ENCODE measurements at regions not wholly inside any gene's neighbourhood (a gene's known extent, or its start where the extent isn't known, plus 50 kb on each side); places are given as distances from the start of the nearest gene placed in this dataset.

- intact Hi-C loops (cut with micrococcal nuclease): no loop called here
- POLR2A ChIA-PET: no interaction called here
- Histone ChIP-seq H3K4me1 (ENCODE audit: control insufficient read depth, extremely low read depth, insufficient read depth, low read length) (no peaks in the 10 kb centered on the region), H3K36me3 (ENCODE audit: control insufficient read depth in 2 of 2, extremely low read depth in 1 of 2, insufficient read depth in 2 of 2, low read length in 2 of 2) (no peaks in the 10 kb centered on the region), H3K4me2 (ENCODE audit: insufficient read depth, low read length) (no peak overlapping the region), H3K79me2 (ENCODE audit: control insufficient read depth, insufficient read depth, low read length) (no peaks in the 10 kb centered on the region), H3K9ac (replicated peaks; ENCODE audit: extremely low read depth, insufficient read depth, low read length) (no peak overlapping the region), H3K27ac (ENCODE audit: insufficient read depth, low read depth, low read length) (no peak overlapping the region), H2AFZ (ENCODE audit: low read depth, low read length) (no peak overlapping the region), H3K27me3 (ENCODE audit: control insufficient read depth in 2 of 2, insufficient read depth in 2 of 2, low read length in 2 of 2) (no peaks in the 10 kb centered on the region), H3K9me3 (replicated peaks; ENCODE audit: control insufficient read depth, insufficient read depth, low read length) (peaks cover 2% of the 10 kb centered on the region), H4K20me1 (replicated peaks; ENCODE audit: control insufficient read depth, extremely low read depth, insufficient read depth, low read length) (no peaks in the 10 kb centered on the region), H3K9me1 (replicated peaks; ENCODE audit: control insufficient read depth, extremely low read depth, insufficient read depth, low read length) (no peaks in the 10 kb centered on the region), H3K4me3 (replicated peaks in 1 of 3; ENCODE audit: insufficient read depth in 1 of 3, low read depth in 1 of 3, low read length in 3 of 3) (no peak overlapping the region)
- dilution Hi-C loops (cut with MboI; ENCODE audit: extremely low pct_ligation_motif_present, low sequenced_read_pairs): no loop called here
- no TSS peak for BruUV-seq (replicated peaks)
- CTCF ChIA-PET: no interaction called here
- TF ChIP-seq, protein P1, sequence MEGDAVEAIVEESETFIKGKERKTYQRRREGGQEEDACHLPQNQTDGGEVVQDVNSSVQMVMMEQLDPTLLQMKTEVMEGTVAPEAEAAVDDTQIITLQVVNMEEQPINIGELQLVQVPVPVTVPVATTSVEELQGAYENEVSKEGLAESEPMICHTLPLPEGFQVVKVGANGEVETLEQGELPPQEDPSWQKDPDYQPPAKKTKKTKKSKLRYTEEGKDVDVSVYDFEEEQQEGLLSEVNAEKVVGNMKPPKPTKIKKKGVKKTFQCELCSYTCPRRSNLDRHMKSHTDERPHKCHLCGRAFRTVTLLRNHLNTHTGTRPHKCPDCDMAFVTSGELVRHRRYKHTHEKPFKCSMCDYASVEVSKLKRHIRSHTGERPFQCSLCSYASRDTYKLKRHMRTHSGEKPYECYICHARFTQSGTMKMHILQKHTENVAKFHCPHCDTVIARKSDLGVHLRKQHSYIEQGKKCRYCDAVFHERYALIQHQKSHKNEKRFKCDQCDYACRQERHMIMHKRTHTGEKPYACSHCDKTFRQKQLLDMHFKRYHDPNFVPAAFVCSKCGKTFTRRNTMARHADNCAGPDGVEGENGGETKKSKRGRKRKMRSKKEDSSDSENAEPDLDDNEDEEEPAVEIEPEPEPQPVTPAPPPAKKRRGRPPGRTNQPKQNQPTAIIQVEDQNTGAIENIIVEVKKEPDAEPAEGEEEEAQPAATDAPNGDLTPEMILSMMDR (IDR thresholded peaks at IDR 0.05; ENCODE audit: extremely low read depth in 1 of 2, insufficient read depth in 1 of 2, low read depth in 1 of 2, low read length in 2 of 2): no peak
- TF ChIP-seq MYC (IDR thresholded peaks at IDR 0.05; ENCODE audit: low read depth, low read length) (no peak), JUN (IDR thresholded peaks at IDR 0.05; ENCODE audit: borderline replicate concordance, insufficient read depth, insufficient read length, low read depth) (no peak), POLR2A (IDR thresholded peaks at IDR 0.05; ENCODE audit: low read depth, low read length) (no peak), GATA2 (IDR thresholded peaks at IDR 0.05; ENCODE audit: insufficient read depth, insufficient read length, low read depth, low read length) (no peak)
- TF ChIP-seq, protein P2, sequence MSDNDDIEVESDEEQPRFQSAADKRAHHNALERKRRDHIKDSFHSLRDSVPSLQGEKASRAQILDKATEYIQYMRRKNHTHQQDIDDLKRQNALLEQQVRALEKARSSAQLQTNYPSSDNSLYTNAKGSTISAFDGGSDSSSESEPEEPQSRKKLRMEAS (IDR thresholded peaks at IDR 0.05; ENCODE audit: insufficient read depth, insufficient read length): no peak
- DNase-seq (ENCODE audit: low read depth, low spot score): no peak
- FAIRE-seq: no peak
Measured at GRCh38 chr18:27577265-27577664, 392.2 kb upstream of the CHST9 start.

DNA sequence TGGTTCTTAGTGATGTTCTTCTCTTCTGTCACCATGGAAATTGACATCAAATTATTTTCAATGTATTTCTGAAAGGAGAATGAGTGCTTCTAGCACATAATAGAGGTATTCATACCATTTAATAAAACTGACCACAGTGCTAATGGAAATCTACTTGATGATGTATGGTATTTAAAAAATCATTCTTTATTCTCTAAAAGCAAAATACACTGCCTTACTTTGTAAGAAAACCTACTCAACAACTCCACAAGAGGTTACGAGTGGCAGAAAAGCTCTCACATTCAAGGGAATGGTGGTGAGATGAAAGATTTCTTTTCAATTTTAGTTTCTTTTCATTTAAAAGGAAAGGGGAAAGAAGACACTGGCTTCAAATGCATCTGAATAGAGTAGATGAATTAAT is 382.3 kb upstream of the CHST9 start:
- no peaks in the 10 kb centered on the region for H4K20me1 ChIP-seq (replicated peaks; ENCODE audit: control insufficient read depth, extremely low read depth, insufficient read depth, low read length)
- CTCF ChIA-PET: no interaction called here
- intact Hi-C loops (cut with micrococcal nuclease) (no loop called here), dilution Hi-C loops (cut with MboI; ENCODE audit: extremely low pct_ligation_motif_present, low sequenced_read_pairs) (no loop called here)
- no TSS peak for BruUV-seq (replicated peaks)
- no peak overlapping the region for H3K4me3 ChIP-seq (replicated peaks in 1 of 3; ENCODE audit: insufficient read depth in 1 of 3, low read depth in 1 of 3, low read length in 3 of 3)
- FAIRE-seq: no peak
- no peak overlapping the region for H3K4me2 ChIP-seq (ENCODE audit: insufficient read depth, low read length)
- no peak for DNase-seq (ENCODE audit: low read depth, low spot score)
- no peak overlapping the region for H3K9ac ChIP-seq (replicated peaks; ENCODE audit: extremely low read depth, insufficient read depth, low read length)
- no peaks in the 10 kb centered on the region for H3K27me3 ChIP-seq (ENCODE audit: control insufficient read depth in 2 of 2, insufficient read depth in 2 of 2, low read length in 2 of 2)
- H3K27ac ChIP-seq (ENCODE audit: insufficient read depth, low read depth, low read length): no peak overlapping the region
- TF ChIP-seq POLR2AphosphoS5 (IDR thresholded peaks at IDR 0.05; ENCODE audit: insufficient read depth, low read depth, low read length): no peak
- no peak for TF ChIP-seq JUN (IDR thresholded peaks at IDR 0.05; ENCODE audit: borderline replicate concordance, insufficient read depth, insufficient read length, low read depth)
- TF ChIP-seq, protein P1 (IDR thresholded peaks at IDR 0.05; ENCODE audit: extremely low read depth in 1 of 2, insufficient read depth in 1 of 2, low read depth in 1 of 2, low read length in 2 of 2): no peak
- TF ChIP-seq EZH2 (IDR thresholded peaks at IDR 0.05; ENCODE audit: borderline replicate concordance, low read depth, low read length, severe bottlenecking): no peak
- TF ChIP-seq FOS (IDR thresholded peaks at IDR 0.05; ENCODE audit: borderline replicate concordance, insufficient read depth, low read length): no peak
- TF ChIP-seq GATA2 (IDR thresholded peaks at IDR 0.05; ENCODE audit: insufficient read depth, insufficient read length, low read depth, low read length): no peak
- TF ChIP-seq MYC (IDR thresholded peaks at IDR 0.05; ENCODE audit: low read depth, low read length): no peak
- no peaks in the 10 kb centered on the region for H3K36me3 ChIP-seq (ENCODE audit: control insufficient read depth in 2 of 2, extremely low read depth in 1 of 2, insufficient read depth in 2 of 2, low read length in 2 of 2)
- no peaks in the 10 kb centered on the region for H3K9me1 ChIP-seq (replicated peaks; ENCODE audit: control insufficient read depth, extremely low read depth, insufficient read depth, low read length)
- no peak overlapping the region for H2AFZ ChIP-seq (ENCODE audit: low read depth, low read length)
- no peaks in the 10 kb centered on the region for H3K4me1 ChIP-seq (ENCODE audit: control insufficient read depth, extremely low read depth, insufficient read depth, low read length)
- no peaks in the 10 kb centered on the region for H3K79me2 ChIP-seq (ENCODE audit: control insufficient read depth, insufficient read depth, low read length)
- H3K9me3 ChIP-seq (replicated peaks; ENCODE audit: control insufficient read depth, insufficient read depth, low read length): peaks cover 3% of the 10 kb centered on the region
- POLR2A ChIA-PET: no interaction called here
